Fibroblast of lung (primary cell): ENCODE measurements at regions not wholly inside any gene's neighbourhood (a gene's known extent, or its start where the extent isn't known, plus 50 kb on each side); places are given as distances from the start of the nearest gene placed in this dataset.

ENCODE experiments used
- CTCF ChIP-seq, 2 donors: IDR thresholded peaks in 1 of 2; conservative IDR thresholded peaks in 1 of 2; 1 replicate in 1 of 2; 2 replicates in 1 of 2; pipeline ENCODE4 v1.5.1; 2011 to 2012; ENCODE audit warnings: low read length in 2 of 2, control low read depth in 1 of 2, inconsistent platforms in 1 of 2, low read depth in 1 of 2, mild to moderate bottlenecking in 1 of 2
- EZH2 ChIP-seq: IDR thresholded peaks from 2 replicates; pipeline ENCODE4 v1.5.1; 2012; ENCODE audit warnings: low read length, control low read depth, mild to moderate bottlenecking; ENCODE audit errors: missing control alignments

GRCh38 chrX:94977562-94977961 is 1303.6 kb downstream of the FAM133A start:
- TF ChIP-seq CTCF (conservative IDR thresholded peaks at IDR 0.05 in 1 of 2, IDR thresholded peaks at IDR 0.05 in 1 of 2; ENCODE audit: low read depth in 1 of 2, low read length in 2 of 2) (no peak), EZH2 (no peak)
